H9 (cell line): ENCODE measurements at regions not wholly inside any gene's neighbourhood (a gene's known extent, or its start where the extent isn't known, plus 50 kb on each side); places are given as distances from the start of the nearest gene placed in this dataset.

Experiments
- DNase-seq: peaks from one replicate; pipeline ENCODE4 v3.0.0-alpha.2; 2017
- H2AFZ ChIP-seq: one replicate; pipeline ENCODE4 v1.6.1; 2013; ENCODE audit warnings: mild to moderate bottlenecking, low read length, control low read depth, moderate library complexity
- H2AK5ac ChIP-seq: 2 replicates; pipeline ENCODE4 v1.6.1; 2013; ENCODE audit warnings: low read length, control low read depth, mixed read lengths; ENCODE audit not compliant: insufficient read length
- H2BK120ac ChIP-seq: one replicate; pipeline ENCODE4 v1.6.1; 2013; ENCODE audit warnings: low read depth, mild to moderate bottlenecking, low read length, control low read depth, inconsistent platforms; ENCODE audit not compliant: poor library complexity, severe bottlenecking
- H2BK12ac ChIP-seq: 2 replicates; pipeline ENCODE4 v1.6.1; 2013; ENCODE audit warnings: low read length, control low read depth, mixed read lengths, low read depth; ENCODE audit not compliant: insufficient read length
- H2BK15ac ChIP-seq: 2 replicates; pipeline ENCODE4 v1.6.1; 2013; ENCODE audit warnings: low read depth, low read length, control low read depth
- H2BK20ac ChIP-seq: one replicate; pipeline ENCODE4 v1.6.1; 2013; ENCODE audit warnings: low read depth, mild to moderate bottlenecking, low read length, control low read depth, inconsistent platforms; ENCODE audit not compliant: poor library complexity, severe bottlenecking
- H2BK5ac ChIP-seq: 2 replicates; pipeline ENCODE4 v1.6.1; 2013; ENCODE audit warnings: low read length, control low read depth, mixed read lengths; ENCODE audit not compliant: insufficient read length
- H3K14ac ChIP-seq: 2 replicates; pipeline ENCODE4 v1.6.1; 2013; ENCODE audit warnings: low read length, control low read depth; ENCODE audit not compliant: insufficient read depth
- H3K18ac ChIP-seq: 2 replicates; pipeline ENCODE4 v1.6.1; 2013; ENCODE audit warnings: low read depth, mild to moderate bottlenecking, mixed read lengths, low read length, control low read depth; ENCODE audit not compliant: insufficient read length
- H3K23ac ChIP-seq: 2 replicates; pipeline ENCODE4 v1.6.1; 2013; ENCODE audit warnings: low read length, control low read depth, mixed read lengths, low read depth; ENCODE audit not compliant: insufficient read length
- H3K23me2 ChIP-seq: 2 replicates; pipeline ENCODE4 v1.6.1; 2013; ENCODE audit warnings: low read depth, mild to moderate bottlenecking, mixed read lengths, low read length, control low read depth; ENCODE audit not compliant: insufficient read length, poor library complexity, severe bottlenecking
- H3K27ac ChIP-seq: 2 replicates; pipeline ENCODE4 v1.5.1; 2013; ENCODE audit warnings: low read length, control low read depth, mixed read lengths, low read depth; ENCODE audit not compliant: insufficient read length
- H3K27me3 ChIP-seq: 2 replicates; pipeline ENCODE4 v1.6.1; 2013; ENCODE audit warnings: low read length, control low read depth, inconsistent platforms; ENCODE audit not compliant: insufficient read depth
- H3K4ac ChIP-seq: 2 replicates; pipeline ENCODE4 v1.6.1; 2013; ENCODE audit warnings: low read depth, mild to moderate bottlenecking, control low read depth, inconsistent platforms, low read length, moderate library complexity
- H3K4me1 ChIP-seq: 2 replicates; pipeline ENCODE4 v1.6.1; 2013; ENCODE audit warnings: low read length, control low read depth, inconsistent platforms; ENCODE audit not compliant: insufficient read depth
- H3K4me2 ChIP-seq: 2 replicates; pipeline ENCODE4 v1.6.1; 2013; ENCODE audit warnings: low read length, control low read depth, mixed read lengths; ENCODE audit not compliant: insufficient read length, insufficient read depth
- H3K56ac ChIP-seq: 2 replicates; pipeline ENCODE4 v1.6.1; 2013; ENCODE audit warnings: low read depth, mild to moderate bottlenecking, mixed read lengths, low read length, control low read depth; ENCODE audit not compliant: insufficient read length
- H3K79me1 ChIP-seq: 2 replicates; pipeline ENCODE4 v1.6.1; 2013; ENCODE audit warnings: low read depth, mild to moderate bottlenecking, moderate library complexity, low read length, control low read depth, inconsistent platforms; ENCODE audit not compliant: insufficient read depth, poor library complexity, severe bottlenecking
- H3K79me2 ChIP-seq: 2 replicates; pipeline ENCODE4 v1.6.1; 2013; ENCODE audit warnings: low read length, control low read depth, inconsistent platforms; ENCODE audit not compliant: insufficient read depth
- H3K9ac ChIP-seq: 2 replicates; pipeline ENCODE4 v1.6.1; 2013; ENCODE audit warnings: low read length, control low read depth, mixed read lengths; ENCODE audit not compliant: insufficient read length; ENCODE audit errors: extremely low read depth
- H3K9me3 ChIP-seq: one replicate; pipeline ENCODE4 v1.6.1; 2013; ENCODE audit warnings: low read depth, low read length, inconsistent platforms; ENCODE audit not compliant: control insufficient read depth
- H3T11ph ChIP-seq: one replicate; pipeline ENCODE4 v1.6.1; 2013; ENCODE audit warnings: mild to moderate bottlenecking, low read length, control low read depth, inconsistent platforms
- H4K20me1 ChIP-seq: one replicate; pipeline ENCODE4 v1.6.1; 2013; ENCODE audit not compliant: control insufficient read depth, insufficient read length, insufficient read depth
- H4K5ac ChIP-seq: 2 replicates; pipeline ENCODE4 v1.6.1; 2013; ENCODE audit warnings: low read depth, mild to moderate bottlenecking, mixed read lengths, low read length, control low read depth; ENCODE audit not compliant: insufficient read length
- H4K8ac ChIP-seq: replicated peaks from 2 replicates; pipeline ENCODE4 v1.6.1; 2013; ENCODE audit warnings: low read length, control low read depth, mixed read lengths, low read depth; ENCODE audit not compliant: insufficient read length
- H4K91ac ChIP-seq: 2 replicates; pipeline ENCODE4 v1.6.1; 2013; ENCODE audit warnings: low read depth, mild to moderate bottlenecking, moderate library complexity, mixed read lengths, low read length, control low read depth; ENCODE audit not compliant: insufficient read length
- H3K27ac Mint-ChIP-seq, 3 experiments: 2 replicates in 2 of 3; 3 replicates in 1 of 3; pipeline ENCODE4 v1.8.0; 2020 to 2021; ENCODE audit warnings: mixed read lengths in 3 of 3, mild to moderate bottlenecking in 1 of 3, moderate library complexity in 1 of 3
- H3K27me3 Mint-ChIP-seq: 2 replicates; pipeline ENCODE4 v1.8.0; 2021; ENCODE audit warnings: low read depth, mild to moderate bottlenecking, moderate library complexity, mixed read lengths
- H3K36me3 Mint-ChIP-seq, 3 experiments: 2 replicates in 2 of 3; 3 replicates in 1 of 3; pipeline ENCODE4 v1.8.0; 2020 to 2021; ENCODE audit warnings: low read depth in 3 of 3, mixed read lengths in 3 of 3; ENCODE audit not compliant: insufficient read depth in 1 of 3
- H3K4me1 Mint-ChIP-seq, 2 experiments: 2 replicates each; pipeline ENCODE4 v1.8.0; 2020; ENCODE audit warnings: mixed read lengths in 2 of 2
- H3K4me3 Mint-ChIP-seq, 2 experiments: 2 replicates in 1 of 2; 3 replicates in 1 of 2; pipeline ENCODE4 v1.8.0; 2020 to 2021; ENCODE audit warnings: mild to moderate bottlenecking in 2 of 2, mixed read lengths in 2 of 2, moderate library complexity in 1 of 2
- H3K9me3 Mint-ChIP-seq, 2 experiments: 2 replicates in 1 of 2; 3 replicates in 1 of 2; pipeline ENCODE4 v1.8.0; 2020; ENCODE audit warnings: mild to moderate bottlenecking in 2 of 2, mixed read lengths in 2 of 2, moderate library complexity in 1 of 2
- TF ChIP-seq, protein P1 (sequence below): fragments of 200-600 bp; sonication (generic); conservative IDR thresholded peaks from 3 replicates; pipeline ENCODE4 v1.8.0; 2021; ENCODE audit warnings: antibody characterized with exemption, mild to moderate bottlenecking

DNA sequence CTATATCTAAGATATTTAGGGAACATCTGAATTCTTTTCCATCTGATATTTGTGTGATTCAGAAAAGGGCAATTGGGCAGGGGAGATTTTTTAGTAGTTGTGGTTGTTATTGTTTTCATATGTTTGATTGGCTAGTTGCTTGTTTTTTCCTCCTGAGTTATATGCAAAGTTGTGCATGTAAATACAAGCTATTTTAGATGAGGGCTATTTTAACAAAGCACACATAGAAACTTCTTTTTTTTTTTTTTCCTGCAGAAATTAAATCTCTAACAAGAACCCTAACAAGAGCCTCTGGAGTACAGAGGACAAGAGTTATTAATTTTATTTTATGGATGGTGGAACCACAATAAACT lies 559.1 kb downstream of the CETN3 start:
- H3K27ac ChIP-seq, result no peak overlapping the region
- no peaks in the 10 kb centered on the region for H3K23me2 ChIP-seq
- no peak overlapping the region for H2BK5ac ChIP-seq
- Mint-ChIP-seq H3K36me3 (no peaks in the 10 kb centered on the region), H3K4me1 (peaks cover 29 to 51% of the 10 kb centered on the region in 2 experiments), H3K27me3 (no peaks in the 10 kb centered on the region), H3K4me3 (no peak overlapping the region), H3K9me3 (no peaks in the 10 kb centered on the region), H3K27ac (peak overlapping the region in 1 of 3 experiments; percentile 75; a peak in 2 of 7 replicates)
- H3K9ac ChIP-seq, result no peak overlapping the region
- no peak overlapping the region for H4K8ac ChIP-seq
- H3K56ac ChIP-seq, result no peak overlapping the region
- DNase-seq, result no peak
- H3K27me3 ChIP-seq, result no peaks in the 10 kb centered on the region
- H3K18ac ChIP-seq, result no peak overlapping the region
- no peaks in the 10 kb centered on the region for H4K20me1 ChIP-seq
- H3T11ph ChIP-seq, result no peak overlapping the region
- H3K79me2 ChIP-seq, result no peaks in the 10 kb centered on the region
- no peak overlapping the region for H2BK20ac ChIP-seq
- H4K91ac ChIP-seq, result no peak overlapping the region
- H3K23ac ChIP-seq, result no peak overlapping the region
- H3K4me1 ChIP-seq, result no peaks in the 10 kb centered on the region; the same call in 1 of the 2 replicates
- H3K14ac ChIP-seq, result no peak overlapping the region
- H4K5ac ChIP-seq, result no peak overlapping the region
- H3K79me1 ChIP-seq, result no peaks in the 10 kb centered on the region
- no peak overlapping the region for H2AK5ac ChIP-seq
- no peak overlapping the region for H2AFZ ChIP-seq
- H3K4ac ChIP-seq, result no peak overlapping the region
- H3K9me3 ChIP-seq, result no peaks in the 10 kb centered on the region
- no peak overlapping the region for H3K4me2 ChIP-seq
- H2BK12ac ChIP-seq, result no peak overlapping the region
- TF ChIP-seq, protein P1, sequence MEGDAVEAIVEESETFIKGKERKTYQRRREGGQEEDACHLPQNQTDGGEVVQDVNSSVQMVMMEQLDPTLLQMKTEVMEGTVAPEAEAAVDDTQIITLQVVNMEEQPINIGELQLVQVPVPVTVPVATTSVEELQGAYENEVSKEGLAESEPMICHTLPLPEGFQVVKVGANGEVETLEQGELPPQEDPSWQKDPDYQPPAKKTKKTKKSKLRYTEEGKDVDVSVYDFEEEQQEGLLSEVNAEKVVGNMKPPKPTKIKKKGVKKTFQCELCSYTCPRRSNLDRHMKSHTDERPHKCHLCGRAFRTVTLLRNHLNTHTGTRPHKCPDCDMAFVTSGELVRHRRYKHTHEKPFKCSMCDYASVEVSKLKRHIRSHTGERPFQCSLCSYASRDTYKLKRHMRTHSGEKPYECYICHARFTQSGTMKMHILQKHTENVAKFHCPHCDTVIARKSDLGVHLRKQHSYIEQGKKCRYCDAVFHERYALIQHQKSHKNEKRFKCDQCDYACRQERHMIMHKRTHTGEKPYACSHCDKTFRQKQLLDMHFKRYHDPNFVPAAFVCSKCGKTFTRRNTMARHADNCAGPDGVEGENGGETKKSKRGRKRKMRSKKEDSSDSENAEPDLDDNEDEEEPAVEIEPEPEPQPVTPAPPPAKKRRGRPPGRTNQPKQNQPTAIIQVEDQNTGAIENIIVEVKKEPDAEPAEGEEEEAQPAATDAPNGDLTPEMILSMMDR, result no peak
- no peak overlapping the region for H2BK15ac ChIP-seq
- no peak overlapping the region for H2BK120ac ChIP-seq
